ENCODE measurements at regions not wholly inside any gene's neighbourhood (a gene's known extent, or its start where the extent isn't known, plus 50 kb on each side); places are given as distances from the start of the nearest gene placed in this dataset.

- Histone ChIP-seq H3K79me2 (ENCODE audit: control insufficient read depth, insufficient read depth, low read length) (no peaks in the 10 kb centered on the region), H3K4me2 (ENCODE audit: control insufficient read depth, extremely low read depth, insufficient read depth, low read depth, low read length) (no peak overlapping the region), H2AFZ (ENCODE audit: control insufficient read depth, low read length) (no peak overlapping the region), H3K27me3 (ENCODE audit: control insufficient read depth, extremely low read depth, insufficient read depth, low read length) (peaks cover 8% of the 10 kb centered on the region), H3K9me3 (ENCODE audit: control insufficient read depth, low read depth, low read length) (no peaks in the 10 kb centered on the region), H4K20me1 (ENCODE audit: control insufficient read depth, extremely low read depth, insufficient read depth, low read length) (peaks cover 3% of the 10 kb centered on the region), H3K4me1 (ENCODE audit: control insufficient read depth, extremely low read depth, insufficient read depth, low read length) (no peaks in the 10 kb centered on the region), H3K4me3 (ENCODE audit: control insufficient read depth in 2 of 3, extremely low read depth in 1 of 3, insufficient read depth in 2 of 3, low read depth in 1 of 3, low read length in 3 of 3) (no peak overlapping the region), H3K36me3 (ENCODE audit: control insufficient read depth in 2 of 2, extremely low read depth in 1 of 2, insufficient read depth in 2 of 2, low read length in 2 of 2) (no peaks in the 10 kb centered on the region), H3K9me1 (ENCODE audit: control insufficient read depth, extremely low read depth, insufficient read depth, low read length) (no peaks in the 10 kb centered on the region), H3K9ac (ENCODE audit: control insufficient read depth, extremely low read depth, insufficient read depth, low read length) (no peak overlapping the region), H3K27ac (ENCODE audit: control insufficient read depth, insufficient read depth, low read length) (no peak overlapping the region)
- TF ChIP-seq CTCF (optimal IDR thresholded peaks at IDR 0.05 in 1 of 3, IDR thresholded peaks at IDR 0.05 in 1 of 3, conservative IDR thresholded peaks at IDR 0.05 in 1 of 3; ENCODE audit: extremely low read depth in 1 of 3, insufficient read depth in 2 of 3, low read length in 3 of 3) (no peak), EZH2 (IDR thresholded peaks at IDR 0.05; ENCODE audit: low read length) (no peak)
- dilution Hi-C loops (cut with MboI; ENCODE audit: extremely low pct_ligation_motif_present, low sequenced_read_pairs) = loop anchor here (25.0 kb wide), 1 partner anchor 163 kb away; no protein-coding TSS in a partner anchor
- FAIRE-seq (no peak), DNase-seq (ENCODE audit: low read depth, low spot score) (no peak)
Measured at GRCh38 chr1:204799630-204800029, 71.0 kb upstream of the NFASC start.

GRCh38 chr1:204801211-204801610, 69.5 kb upstream of the NFASC start:
- Histone ChIP-seq H3K4me1 (ENCODE audit: control insufficient read depth, extremely low read depth, insufficient read depth, low read length) (no peaks in the 10 kb centered on the region), H3K9ac (ENCODE audit: control insufficient read depth, extremely low read depth, insufficient read depth, low read length) (no peak overlapping the region), H3K4me3 (ENCODE audit: control insufficient read depth in 2 of 3, extremely low read depth in 1 of 3, insufficient read depth in 2 of 3, low read depth in 1 of 3, low read length in 3 of 3) (no peak overlapping the region), H3K79me2 (ENCODE audit: control insufficient read depth, insufficient read depth, low read length) (no peaks in the 10 kb centered on the region), H3K9me1 (ENCODE audit: control insufficient read depth, extremely low read depth, insufficient read depth, low read length) (no peaks in the 10 kb centered on the region), H3K27ac (ENCODE audit: control insufficient read depth, insufficient read depth, low read length) (no peak overlapping the region), H3K27me3 (ENCODE audit: control insufficient read depth, extremely low read depth, insufficient read depth, low read length) (no peaks in the 10 kb centered on the region), H3K36me3 (ENCODE audit: control insufficient read depth in 2 of 2, extremely low read depth in 1 of 2, insufficient read depth in 2 of 2, low read length in 2 of 2) (no peaks in the 10 kb centered on the region), H3K9me3 (ENCODE audit: control insufficient read depth, low read depth, low read length) (no peaks in the 10 kb centered on the region), H2AFZ (ENCODE audit: control insufficient read depth, low read length) (no peak overlapping the region), H3K4me2 (ENCODE audit: control insufficient read depth, extremely low read depth, insufficient read depth, low read depth, low read length) (no peak overlapping the region), H4K20me1 (ENCODE audit: control insufficient read depth, extremely low read depth, insufficient read depth, low read length) (peaks cover 3% of the 10 kb centered on the region)
- FAIRE-seq (no peak), DNase-seq (ENCODE audit: low read depth, low spot score) (no peak)
- TF ChIP-seq CTCF (optimal IDR thresholded peaks at IDR 0.05 in 1 of 3, IDR thresholded peaks at IDR 0.05 in 1 of 3, conservative IDR thresholded peaks at IDR 0.05 in 1 of 3; ENCODE audit: extremely low read depth in 1 of 3, insufficient read depth in 2 of 3, low read length in 3 of 3) (no peak), EZH2 (IDR thresholded peaks at IDR 0.05; ENCODE audit: low read length) (no peak)
- dilution Hi-C loops (cut with MboI; ENCODE audit: extremely low pct_ligation_motif_present, low sequenced_read_pairs) = loop anchor here (25.0 kb wide), 1 partner anchor 161 kb away; no protein-coding TSS in a partner anchor

Data from keratinocyte (primary cell).